PC-9 (cell line): ENCODE measurements at regions not wholly inside any gene's neighbourhood (a gene's known extent, or its start where the extent isn't known, plus 50 kb on each side); places are given as distances from the start of the nearest gene placed in this dataset.

Experiments
- EZH2 ChIP-seq: fragments of 200-600 bp; sonication (generic); IDR thresholded peaks from 2 replicates; pipeline ENCODE4 v1.8.0; 2017; ENCODE audit warnings: antibody characterized with exemption, low read depth
- TF ChIP-seq, protein P1 (sequence below): fragments of 200-600 bp; sonication (generic); conservative IDR thresholded peaks from 2 replicates; pipeline ENCODE4 v1.6.1; 2017; ENCODE audit warnings: mixed run types, antibody characterized with exemption, mild to moderate bottlenecking, moderate library complexity

- TF ChIP-seq, protein P1, sequence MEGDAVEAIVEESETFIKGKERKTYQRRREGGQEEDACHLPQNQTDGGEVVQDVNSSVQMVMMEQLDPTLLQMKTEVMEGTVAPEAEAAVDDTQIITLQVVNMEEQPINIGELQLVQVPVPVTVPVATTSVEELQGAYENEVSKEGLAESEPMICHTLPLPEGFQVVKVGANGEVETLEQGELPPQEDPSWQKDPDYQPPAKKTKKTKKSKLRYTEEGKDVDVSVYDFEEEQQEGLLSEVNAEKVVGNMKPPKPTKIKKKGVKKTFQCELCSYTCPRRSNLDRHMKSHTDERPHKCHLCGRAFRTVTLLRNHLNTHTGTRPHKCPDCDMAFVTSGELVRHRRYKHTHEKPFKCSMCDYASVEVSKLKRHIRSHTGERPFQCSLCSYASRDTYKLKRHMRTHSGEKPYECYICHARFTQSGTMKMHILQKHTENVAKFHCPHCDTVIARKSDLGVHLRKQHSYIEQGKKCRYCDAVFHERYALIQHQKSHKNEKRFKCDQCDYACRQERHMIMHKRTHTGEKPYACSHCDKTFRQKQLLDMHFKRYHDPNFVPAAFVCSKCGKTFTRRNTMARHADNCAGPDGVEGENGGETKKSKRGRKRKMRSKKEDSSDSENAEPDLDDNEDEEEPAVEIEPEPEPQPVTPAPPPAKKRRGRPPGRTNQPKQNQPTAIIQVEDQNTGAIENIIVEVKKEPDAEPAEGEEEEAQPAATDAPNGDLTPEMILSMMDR, result no peak
- no peak for TF ChIP-seq EZH2
These were observed 167.1 kb upstream of the TOP1 start for GRCh38 chr20:40861427-40862008.
